ENCODE measurements at regions not wholly inside any gene's neighbourhood (a gene's known extent, or its start where the extent isn't known, plus 50 kb on each side); places are given as distances from the start of the nearest gene placed in this dataset.

GRCh38 chr1:55639526-55639925 is 424.4 kb upstream of the USP24 start:
- TF ChIP-seq CTCF (IDR thresholded peaks at IDR 0.05) (no peak), POLR2A (IDR thresholded peaks at IDR 0.05) (no peak)
